ENCODE measurements at regions not wholly inside any gene's neighbourhood (a gene's known extent, or its start where the extent isn't known, plus 50 kb on each side); places are given as distances from the start of the nearest gene placed in this dataset.

DNA sequence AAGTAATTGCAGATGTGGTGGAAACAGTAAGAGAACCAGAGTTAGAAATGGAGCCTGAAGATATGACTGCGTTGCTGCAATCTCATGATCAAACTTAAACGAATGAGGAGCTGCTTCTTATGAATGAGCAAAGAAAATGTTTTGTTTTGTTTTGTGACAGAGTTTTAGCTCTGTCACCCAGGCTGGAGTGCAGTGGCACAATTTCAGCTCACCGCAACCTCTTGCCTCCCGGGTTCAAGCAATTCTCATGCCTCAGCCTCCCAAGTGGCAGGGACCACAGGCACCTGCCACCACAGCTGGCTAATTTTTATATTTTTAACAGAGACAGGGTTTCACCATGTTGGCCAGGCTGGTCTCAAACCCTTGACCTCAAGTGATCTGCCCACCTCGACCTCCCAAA lies 53.3 kb upstream of the NFASC start:
- H3K36me3 ChIP-seq (ENCODE audit: control insufficient read depth, insufficient read depth, low read length): no peaks in the 10 kb centered on the region
- H3K27me3 ChIP-seq (ENCODE audit: control insufficient read depth, insufficient read depth, low read length): peaks cover 9% of the 10 kb centered on the region
- DNase-seq (ENCODE audit: low read depth in 2 of 2): no peak
- no peak overlapping the region for H3K27ac ChIP-seq (ENCODE audit: insufficient read depth, low read length)
- no peak overlapping the region for H3K4me2 ChIP-seq (ENCODE audit: extremely low read depth, insufficient read depth, low read length)
- no peak overlapping the region for H2AFZ ChIP-seq (ENCODE audit: low read length)
- H3K9ac ChIP-seq (ENCODE audit: insufficient read depth, low read length): no peak overlapping the region
- no peaks in the 10 kb centered on the region for H3K79me2 ChIP-seq (ENCODE audit: control insufficient read depth, insufficient read depth, low read length)
- no peaks in the 10 kb centered on the region for H4K20me1 ChIP-seq (ENCODE audit: control insufficient read depth, extremely low read depth, insufficient read depth, low read length)
- H3K9me3 ChIP-seq (ENCODE audit: control insufficient read depth, insufficient read depth, low read depth, low read length): no peaks in the 10 kb centered on the region
- no peak overlapping the region for H3K4me3 ChIP-seq (replicated peaks in 1 of 4; ENCODE audit: control extremely low read depth in 1 of 4, insufficient read depth in 1 of 4, low read depth in 3 of 4, low read length in 4 of 4)
- TF ChIP-seq EZH2 (IDR thresholded peaks at IDR 0.05; ENCODE audit: low read length, missing control alignments): no peak
- TF ChIP-seq, protein P1, sequence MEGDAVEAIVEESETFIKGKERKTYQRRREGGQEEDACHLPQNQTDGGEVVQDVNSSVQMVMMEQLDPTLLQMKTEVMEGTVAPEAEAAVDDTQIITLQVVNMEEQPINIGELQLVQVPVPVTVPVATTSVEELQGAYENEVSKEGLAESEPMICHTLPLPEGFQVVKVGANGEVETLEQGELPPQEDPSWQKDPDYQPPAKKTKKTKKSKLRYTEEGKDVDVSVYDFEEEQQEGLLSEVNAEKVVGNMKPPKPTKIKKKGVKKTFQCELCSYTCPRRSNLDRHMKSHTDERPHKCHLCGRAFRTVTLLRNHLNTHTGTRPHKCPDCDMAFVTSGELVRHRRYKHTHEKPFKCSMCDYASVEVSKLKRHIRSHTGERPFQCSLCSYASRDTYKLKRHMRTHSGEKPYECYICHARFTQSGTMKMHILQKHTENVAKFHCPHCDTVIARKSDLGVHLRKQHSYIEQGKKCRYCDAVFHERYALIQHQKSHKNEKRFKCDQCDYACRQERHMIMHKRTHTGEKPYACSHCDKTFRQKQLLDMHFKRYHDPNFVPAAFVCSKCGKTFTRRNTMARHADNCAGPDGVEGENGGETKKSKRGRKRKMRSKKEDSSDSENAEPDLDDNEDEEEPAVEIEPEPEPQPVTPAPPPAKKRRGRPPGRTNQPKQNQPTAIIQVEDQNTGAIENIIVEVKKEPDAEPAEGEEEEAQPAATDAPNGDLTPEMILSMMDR (conservative IDR thresholded peaks at IDR 0.05 in 1 of 2, IDR thresholded peaks at IDR 0.05 in 1 of 2; ENCODE audit: low read depth in 1 of 2, low read length in 2 of 2): no peak
- no peaks in the 10 kb centered on the region for H3K4me1 ChIP-seq (ENCODE audit: control insufficient read depth, extremely low read depth, insufficient read depth, low read length)

DNA sequence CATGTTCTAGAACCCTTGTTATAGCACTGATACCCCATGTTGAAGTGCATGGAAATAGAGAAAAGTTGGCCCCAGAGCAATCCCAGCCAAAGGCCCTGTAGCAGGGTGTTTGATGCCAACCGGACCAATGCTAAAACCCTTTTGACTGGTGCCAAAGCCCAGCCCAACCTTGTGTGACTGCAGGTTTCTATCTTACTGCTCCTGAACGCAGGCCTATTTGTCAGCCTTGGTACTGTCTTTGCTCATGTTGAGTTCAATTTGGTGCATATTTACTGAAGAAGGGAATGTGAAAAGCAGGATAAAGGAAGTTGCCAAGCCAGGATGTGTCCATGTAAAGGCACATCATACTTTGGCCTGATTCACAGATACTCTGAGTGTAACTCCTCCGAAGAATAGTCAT lies 51.7 kb upstream of the NFASC start:
- H3K4me3 ChIP-seq (replicated peaks in 1 of 4; ENCODE audit: control extremely low read depth in 1 of 4, insufficient read depth in 1 of 4, low read depth in 3 of 4, low read length in 4 of 4): no peak overlapping the region
- H3K9ac ChIP-seq (ENCODE audit: insufficient read depth, low read length): no peak overlapping the region
- no peaks in the 10 kb centered on the region for H3K9me3 ChIP-seq (ENCODE audit: control insufficient read depth, insufficient read depth, low read depth, low read length)
- no peak overlapping the region for H3K4me2 ChIP-seq (ENCODE audit: extremely low read depth, insufficient read depth, low read length)
- H3K79me2 ChIP-seq (ENCODE audit: control insufficient read depth, insufficient read depth, low read length): no peaks in the 10 kb centered on the region
- H3K4me1 ChIP-seq (ENCODE audit: control insufficient read depth, extremely low read depth, insufficient read depth, low read length): no peaks in the 10 kb centered on the region
- no peak for TF ChIP-seq EZH2 (IDR thresholded peaks at IDR 0.05; ENCODE audit: low read length, missing control alignments)
- TF ChIP-seq, protein P1 (conservative IDR thresholded peaks at IDR 0.05 in 1 of 2, IDR thresholded peaks at IDR 0.05 in 1 of 2; ENCODE audit: low read depth in 1 of 2, low read length in 2 of 2): no peak
- no peak overlapping the region for H2AFZ ChIP-seq (ENCODE audit: low read length)
- H3K27ac ChIP-seq (ENCODE audit: insufficient read depth, low read length): no peak overlapping the region
- H4K20me1 ChIP-seq (ENCODE audit: control insufficient read depth, extremely low read depth, insufficient read depth, low read length): no peaks in the 10 kb centered on the region
- no peak for DNase-seq (ENCODE audit: low read depth in 2 of 2)
- peaks cover 5% of the 10 kb centered on the region for H3K27me3 ChIP-seq (ENCODE audit: control insufficient read depth, insufficient read depth, low read length)
- H3K36me3 ChIP-seq (ENCODE audit: control insufficient read depth, insufficient read depth, low read length): no peaks in the 10 kb centered on the region

DNA sequence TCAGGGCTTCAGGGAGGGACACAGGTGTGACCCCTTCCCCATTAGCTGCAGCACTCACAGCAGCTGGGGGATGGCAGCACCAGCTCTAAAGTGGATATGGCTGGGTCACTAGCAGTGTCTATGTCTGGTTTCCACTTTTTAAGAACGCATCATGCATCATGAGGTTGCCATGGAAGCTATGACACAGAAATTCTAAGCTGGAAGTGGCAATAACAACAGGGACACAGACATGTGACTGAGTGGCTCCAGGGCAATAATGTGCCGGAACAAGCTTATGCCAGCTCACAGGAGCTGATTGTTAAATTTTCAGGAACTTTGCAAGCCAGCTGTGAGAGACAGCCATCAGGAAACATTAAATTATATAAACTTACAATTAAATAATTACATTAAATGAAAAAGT lies 51.2 kb upstream of the NFASC start:
- Histone ChIP-seq H3K4me2 (ENCODE audit: extremely low read depth, insufficient read depth, low read length) (no peak overlapping the region), H3K9ac (ENCODE audit: insufficient read depth, low read length) (no peak overlapping the region), H3K79me2 (ENCODE audit: control insufficient read depth, insufficient read depth, low read length) (no peaks in the 10 kb centered on the region), H3K4me1 (ENCODE audit: control insufficient read depth, extremely low read depth, insufficient read depth, low read length) (no peaks in the 10 kb centered on the region), H3K9me3 (ENCODE audit: control insufficient read depth, insufficient read depth, low read depth, low read length) (no peaks in the 10 kb centered on the region), H3K27me3 (ENCODE audit: control insufficient read depth, insufficient read depth, low read length) (peaks cover 5% of the 10 kb centered on the region), H2AFZ (ENCODE audit: low read length) (no peak overlapping the region), H4K20me1 (ENCODE audit: control insufficient read depth, extremely low read depth, insufficient read depth, low read length) (no peaks in the 10 kb centered on the region), H3K27ac (ENCODE audit: insufficient read depth, low read length) (no peak overlapping the region), H3K4me3 (replicated peaks in 1 of 4; ENCODE audit: control extremely low read depth in 1 of 4, insufficient read depth in 1 of 4, low read depth in 3 of 4, low read length in 4 of 4) (no peak overlapping the region), H3K36me3 (ENCODE audit: control insufficient read depth, insufficient read depth, low read length) (no peaks in the 10 kb centered on the region)
- TF ChIP-seq EZH2 (IDR thresholded peaks at IDR 0.05; ENCODE audit: low read length, missing control alignments): no peak
- TF ChIP-seq, protein P1 (conservative IDR thresholded peaks at IDR 0.05 in 1 of 2, IDR thresholded peaks at IDR 0.05 in 1 of 2; ENCODE audit: low read depth in 1 of 2, low read length in 2 of 2): no peak
- DNase-seq (ENCODE audit: low read depth in 2 of 2): no peak

Data from fibroblast of lung (primary cell).